ENCODE measurements at regions not wholly inside any gene's neighbourhood (a gene's known extent, or its start where the extent isn't known, plus 50 kb on each side); places are given as distances from the start of the nearest gene placed in this dataset.

DNA sequence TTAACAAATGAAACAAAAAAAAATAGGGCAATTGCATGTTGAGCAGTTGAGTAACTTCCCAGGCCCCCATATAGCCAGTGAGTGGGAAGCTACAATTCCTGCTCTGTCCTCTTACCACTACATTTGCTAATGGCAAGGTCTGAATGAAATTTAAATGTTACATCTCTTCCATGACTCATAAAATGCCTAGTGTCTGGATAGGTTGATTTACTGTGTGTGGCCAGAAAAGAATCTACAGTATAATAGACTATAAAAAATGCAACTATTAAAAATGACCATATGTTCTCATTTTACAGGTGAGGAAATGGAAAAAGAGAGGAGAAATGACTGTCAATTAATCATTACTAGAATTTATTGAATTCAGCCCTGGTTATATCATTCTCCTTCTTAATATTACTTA, 1199.3 kb downstream of the CDH11 start:
- Histone ChIP-seq H3K27ac (ENCODE audit: low read depth, low read length) (no peak overlapping the region), H3K4me1 (ENCODE audit: control insufficient read depth in 1 of 2, insufficient read depth in 2 of 2, low read length in 2 of 2) (no peaks in the 10 kb centered on the region), H3K36me3 (ENCODE audit: control insufficient read depth in 1 of 2, insufficient read depth in 2 of 2, low read length in 2 of 2) (no peaks in the 10 kb centered on the region), H3K9me3 (ENCODE audit: control insufficient read depth in 1 of 2, low read length in 2 of 2) (peaks cover 0 to 6% of the 10 kb centered on the region in 2 donors), H3K9ac (ENCODE audit: low read depth in 1 of 2, low read length in 2 of 2) (no peak overlapping the region), H3K4me3 (ENCODE audit: low read depth in 1 of 2, low read length in 2 of 2) (no peak overlapping the region), H3K27me3 (ENCODE audit: control insufficient read depth in 1 of 2, insufficient read depth in 2 of 2, low read length in 2 of 2) (no peaks in the 10 kb centered on the region)

DNA sequence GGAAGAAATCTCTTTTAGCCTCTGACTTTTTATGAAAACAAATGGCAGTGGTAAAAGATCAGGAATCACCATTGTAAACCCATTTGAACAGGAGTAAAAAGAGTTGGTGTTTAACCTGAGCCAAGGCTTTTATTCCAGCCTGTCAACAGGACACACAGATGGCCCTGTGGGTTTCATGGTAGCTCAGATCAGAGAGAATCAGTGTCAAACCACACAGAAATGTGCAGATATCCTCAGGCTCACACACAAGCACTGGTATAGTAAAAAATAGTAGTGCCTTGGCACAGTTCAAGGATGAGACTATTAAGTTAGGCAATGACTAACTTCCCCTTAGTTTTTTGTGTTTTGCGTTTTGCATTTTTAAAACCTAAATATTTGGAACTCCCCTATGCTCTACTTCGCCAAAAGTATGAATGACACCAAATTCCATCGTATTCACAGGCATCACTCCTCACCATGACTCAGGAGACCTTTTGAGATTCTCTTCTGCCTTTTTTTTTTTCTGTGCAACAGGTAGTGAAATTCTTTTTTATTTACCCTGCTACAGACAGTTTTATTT, 1200.0 kb downstream of the CDH11 start:
- H3K4me3 ChIP-seq (ENCODE audit: low read depth in 1 of 2, low read length in 2 of 2): no peak overlapping the region
- no peaks in the 10 kb centered on the region for H3K36me3 ChIP-seq (ENCODE audit: control insufficient read depth in 1 of 2, insufficient read depth in 2 of 2, low read length in 2 of 2)
- H3K9me3 ChIP-seq (ENCODE audit: control insufficient read depth in 1 of 2, low read length in 2 of 2): peaks cover 0 to 6% of the 10 kb centered on the region in 2 donors
- H3K9ac ChIP-seq (ENCODE audit: low read depth in 1 of 2, low read length in 2 of 2): no peak overlapping the region
- H3K27me3 ChIP-seq (ENCODE audit: control insufficient read depth in 1 of 2, insufficient read depth in 2 of 2, low read length in 2 of 2): no peaks in the 10 kb centered on the region
- no peak overlapping the region for H3K27ac ChIP-seq (ENCODE audit: low read depth, low read length)
- H3K4me1 ChIP-seq (ENCODE audit: control insufficient read depth in 1 of 2, insufficient read depth in 2 of 2, low read length in 2 of 2): no peaks in the 10 kb centered on the region

DNA sequence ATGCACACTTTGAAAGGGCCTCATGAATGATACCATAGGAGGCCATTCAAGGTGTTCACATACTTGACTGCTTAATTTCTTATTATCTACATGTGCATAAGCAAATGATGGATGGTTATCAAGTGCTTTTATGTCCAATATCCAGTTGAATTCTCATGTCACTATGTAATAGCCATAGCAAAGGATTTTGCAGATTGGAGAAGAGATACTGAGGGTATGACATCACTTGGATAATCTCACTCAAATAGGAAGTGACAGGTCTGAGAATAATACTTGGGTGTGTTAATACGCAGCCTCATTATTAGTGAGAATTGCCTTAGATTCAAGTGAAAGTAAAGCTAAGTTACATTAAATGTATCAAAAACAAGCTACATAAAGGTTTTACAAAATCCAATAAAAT, 1208.6 kb downstream of the CDH11 start:
- Histone ChIP-seq H3K9ac (ENCODE audit: low read depth in 1 of 2, low read length in 2 of 2) (no peak overlapping the region), H3K27ac (ENCODE audit: low read depth, low read length) (no peak overlapping the region), H3K27me3 (ENCODE audit: control insufficient read depth in 1 of 2, insufficient read depth in 2 of 2, low read length in 2 of 2) (no peaks in the 10 kb centered on the region), H3K9me3 (ENCODE audit: control insufficient read depth in 1 of 2, low read length in 2 of 2) (no peaks in the 10 kb centered on the region), H3K4me3 (ENCODE audit: low read depth in 1 of 2, low read length in 2 of 2) (no peak overlapping the region), H3K4me1 (ENCODE audit: control insufficient read depth in 1 of 2, insufficient read depth in 2 of 2, low read length in 2 of 2) (no peaks in the 10 kb centered on the region), H3K36me3 (ENCODE audit: control insufficient read depth in 1 of 2, insufficient read depth in 2 of 2, low read length in 2 of 2) (no peaks in the 10 kb centered on the region)

DNA sequence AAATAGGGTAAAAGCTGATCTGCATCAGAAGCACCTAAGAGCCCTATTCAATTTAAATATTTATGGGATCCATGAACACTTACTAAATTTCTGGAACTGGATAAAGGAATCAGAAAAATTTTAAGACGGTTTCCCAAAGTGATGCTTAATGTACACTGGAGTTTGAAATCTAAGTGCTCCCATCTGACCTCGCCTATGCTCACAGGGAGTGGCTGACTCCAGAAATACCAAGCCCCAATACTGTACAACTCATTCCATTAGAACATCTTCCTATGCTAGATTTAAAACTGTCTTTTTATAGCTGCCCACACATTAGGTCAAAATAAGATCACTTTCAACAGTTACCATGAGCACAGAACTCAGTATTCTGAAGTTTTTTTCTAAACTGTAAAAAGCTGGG, 1214.6 kb downstream of the CDH11 start:
- no peaks in the 10 kb centered on the region for H3K27me3 ChIP-seq (ENCODE audit: control insufficient read depth in 1 of 2, insufficient read depth in 2 of 2, low read length in 2 of 2)
- no peaks in the 10 kb centered on the region for H3K4me1 ChIP-seq (ENCODE audit: control insufficient read depth in 1 of 2, insufficient read depth in 2 of 2, low read length in 2 of 2)
- H3K36me3 ChIP-seq (ENCODE audit: control insufficient read depth in 1 of 2, insufficient read depth in 2 of 2, low read length in 2 of 2): no peaks in the 10 kb centered on the region
- H3K27ac ChIP-seq (ENCODE audit: low read depth, low read length): no peak overlapping the region
- no peak overlapping the region for H3K9ac ChIP-seq (ENCODE audit: low read depth in 1 of 2, low read length in 2 of 2)
- H3K9me3 ChIP-seq (ENCODE audit: control insufficient read depth in 1 of 2, low read length in 2 of 2): no peaks in the 10 kb centered on the region
- H3K4me3 ChIP-seq (ENCODE audit: low read depth in 1 of 2, low read length in 2 of 2): no peak overlapping the region

DNA sequence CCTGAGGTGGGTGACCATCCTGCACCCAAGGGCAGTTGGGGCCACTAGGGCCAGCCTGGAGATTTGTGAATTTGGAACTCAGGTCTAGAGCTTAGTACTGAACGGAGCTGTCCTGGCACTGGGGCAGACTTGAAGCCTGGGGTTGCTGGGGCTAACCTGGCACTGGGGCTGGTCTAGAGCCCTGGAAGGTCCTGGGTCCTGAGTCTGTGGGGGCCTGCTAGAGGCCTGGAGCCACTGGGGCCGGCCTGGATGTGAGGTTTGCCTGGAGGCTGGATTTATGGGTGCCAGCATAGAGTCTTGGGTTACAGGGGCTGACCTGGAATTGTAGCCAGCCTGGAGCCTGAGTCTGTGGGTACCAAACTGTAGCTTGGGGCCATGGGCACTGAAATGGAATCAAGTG, 1216.9 kb downstream of the CDH11 start:
- H3K4me1 ChIP-seq (ENCODE audit: control insufficient read depth in 1 of 2, insufficient read depth in 2 of 2, low read length in 2 of 2): no peaks in the 10 kb centered on the region
- no peak overlapping the region for H3K27ac ChIP-seq (ENCODE audit: low read depth, low read length)
- no peak overlapping the region for H3K4me3 ChIP-seq (ENCODE audit: low read depth in 1 of 2, low read length in 2 of 2)
- no peak overlapping the region for H3K9ac ChIP-seq (ENCODE audit: low read depth in 1 of 2, low read length in 2 of 2)
- no peaks in the 10 kb centered on the region for H3K27me3 ChIP-seq (ENCODE audit: control insufficient read depth in 1 of 2, insufficient read depth in 2 of 2, low read length in 2 of 2)
- H3K9me3 ChIP-seq (ENCODE audit: control insufficient read depth in 1 of 2, low read length in 2 of 2): no peaks in the 10 kb centered on the region
- no peaks in the 10 kb centered on the region for H3K36me3 ChIP-seq (ENCODE audit: control insufficient read depth in 1 of 2, insufficient read depth in 2 of 2, low read length in 2 of 2)

DNA sequence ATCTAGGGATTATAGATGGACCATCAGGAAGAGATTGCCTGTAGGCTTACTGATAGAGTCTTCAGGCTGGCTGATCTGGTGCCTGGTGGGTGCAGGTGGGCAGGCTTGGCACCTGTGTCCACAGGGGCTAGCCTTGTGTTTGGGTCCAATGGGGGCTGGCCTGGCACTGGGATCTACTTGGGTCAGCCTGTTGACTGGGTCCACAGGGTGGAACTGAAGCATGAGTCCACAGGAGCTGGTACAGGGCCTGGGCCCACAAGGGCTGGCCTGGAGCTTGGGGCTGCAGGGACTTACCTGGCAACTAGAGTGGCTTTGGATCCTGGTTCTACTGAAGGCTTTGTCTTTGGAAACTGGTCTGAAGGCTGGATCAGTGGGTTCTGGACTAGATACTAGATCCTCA, 1217.7 kb downstream of the CDH11 start:
- H3K4me3 ChIP-seq (ENCODE audit: low read depth in 1 of 2, low read length in 2 of 2): no peak overlapping the region
- H3K9ac ChIP-seq (ENCODE audit: low read depth in 1 of 2, low read length in 2 of 2): no peak overlapping the region
- H3K27ac ChIP-seq (ENCODE audit: low read depth, low read length): no peak overlapping the region
- no peaks in the 10 kb centered on the region for H3K27me3 ChIP-seq (ENCODE audit: control insufficient read depth in 1 of 2, insufficient read depth in 2 of 2, low read length in 2 of 2)
- no peaks in the 10 kb centered on the region for H3K36me3 ChIP-seq (ENCODE audit: control insufficient read depth in 1 of 2, insufficient read depth in 2 of 2, low read length in 2 of 2)
- H3K4me1 ChIP-seq (ENCODE audit: control insufficient read depth in 1 of 2, insufficient read depth in 2 of 2, low read length in 2 of 2): no peaks in the 10 kb centered on the region
- no peaks in the 10 kb centered on the region for H3K9me3 ChIP-seq (ENCODE audit: control insufficient read depth in 1 of 2, low read length in 2 of 2)

DNA sequence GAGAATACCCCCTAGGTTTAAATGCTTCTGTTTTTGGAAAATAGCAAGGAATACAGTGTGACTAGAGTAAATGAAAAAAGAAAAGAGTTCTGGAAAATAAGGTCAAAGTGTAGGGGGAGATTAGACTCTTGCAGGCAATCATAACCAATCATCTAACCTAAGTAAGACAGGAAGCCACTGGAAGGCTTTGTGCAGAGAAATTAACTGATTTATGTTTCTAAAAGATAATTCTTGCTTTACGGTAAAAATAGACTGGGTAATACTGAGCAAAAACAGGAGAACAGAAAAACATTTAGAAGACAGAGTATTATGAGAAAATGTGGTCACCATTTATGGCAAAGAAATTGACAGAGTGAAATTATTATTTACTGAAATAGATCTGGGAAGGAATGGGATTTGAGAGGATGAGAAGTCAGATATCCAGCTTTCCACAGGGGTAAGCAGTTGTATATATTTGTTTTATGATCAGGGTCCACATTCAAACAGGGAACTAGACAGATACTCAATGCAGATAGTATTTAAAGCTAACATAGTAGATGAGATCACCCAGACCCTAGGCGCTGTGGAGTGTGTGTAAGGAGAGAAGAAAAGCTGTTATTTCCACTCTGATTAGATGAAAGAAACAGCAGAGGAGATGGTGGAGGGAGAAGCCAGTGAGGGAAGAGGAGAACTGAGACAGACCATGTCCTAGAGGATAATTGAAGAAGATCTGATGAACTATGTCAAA, 1225.3 kb downstream of the CDH11 start:
- H3K27me3 ChIP-seq (ENCODE audit: control insufficient read depth in 1 of 2, insufficient read depth in 2 of 2, low read length in 2 of 2): no peaks in the 10 kb centered on the region
- no peaks in the 10 kb centered on the region for H3K9me3 ChIP-seq (ENCODE audit: control insufficient read depth in 1 of 2, low read length in 2 of 2)
- H3K4me3 ChIP-seq (ENCODE audit: low read depth in 1 of 2, low read length in 2 of 2): no peak overlapping the region
- H3K4me1 ChIP-seq (ENCODE audit: control insufficient read depth in 1 of 2, insufficient read depth in 2 of 2, low read length in 2 of 2): no peaks in the 10 kb centered on the region
- H3K27ac ChIP-seq (ENCODE audit: low read depth, low read length): no peak overlapping the region
- no peaks in the 10 kb centered on the region for H3K36me3 ChIP-seq (ENCODE audit: control insufficient read depth in 1 of 2, insufficient read depth in 2 of 2, low read length in 2 of 2)
- no peak overlapping the region for H3K9ac ChIP-seq (ENCODE audit: low read depth in 1 of 2, low read length in 2 of 2)

DNA sequence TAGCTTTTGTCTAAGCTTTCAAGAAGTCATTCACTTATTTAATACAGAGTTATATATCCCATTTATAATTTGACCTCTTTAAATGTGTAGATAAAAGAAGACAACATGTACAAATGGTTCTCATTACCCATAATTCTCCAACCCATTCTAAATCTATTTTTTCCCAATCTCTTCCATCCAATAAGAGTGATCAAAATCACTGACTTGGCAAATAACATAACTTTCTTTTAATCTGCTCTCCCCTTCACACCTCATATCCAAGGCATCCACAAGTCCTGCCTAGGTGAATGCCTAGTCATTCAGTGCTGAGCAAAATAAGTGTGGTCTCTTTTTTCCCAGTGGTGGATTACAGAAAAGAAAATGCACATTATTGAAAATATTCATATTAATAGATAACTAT, 1231.1 kb downstream of the CDH11 start:
- no peak overlapping the region for H3K9ac ChIP-seq (ENCODE audit: low read depth in 1 of 2, low read length in 2 of 2)
- H3K36me3 ChIP-seq (ENCODE audit: control insufficient read depth in 1 of 2, insufficient read depth in 2 of 2, low read length in 2 of 2): no peaks in the 10 kb centered on the region
- H3K4me1 ChIP-seq (ENCODE audit: control insufficient read depth in 1 of 2, insufficient read depth in 2 of 2, low read length in 2 of 2): no peaks in the 10 kb centered on the region
- H3K27me3 ChIP-seq (ENCODE audit: control insufficient read depth in 1 of 2, insufficient read depth in 2 of 2, low read length in 2 of 2): no peaks in the 10 kb centered on the region
- no peaks in the 10 kb centered on the region for H3K9me3 ChIP-seq (ENCODE audit: control insufficient read depth in 1 of 2, low read length in 2 of 2)
- no peak overlapping the region for H3K27ac ChIP-seq (ENCODE audit: low read depth, low read length)
- H3K4me3 ChIP-seq (ENCODE audit: low read depth in 1 of 2, low read length in 2 of 2): no peak overlapping the region

DNA sequence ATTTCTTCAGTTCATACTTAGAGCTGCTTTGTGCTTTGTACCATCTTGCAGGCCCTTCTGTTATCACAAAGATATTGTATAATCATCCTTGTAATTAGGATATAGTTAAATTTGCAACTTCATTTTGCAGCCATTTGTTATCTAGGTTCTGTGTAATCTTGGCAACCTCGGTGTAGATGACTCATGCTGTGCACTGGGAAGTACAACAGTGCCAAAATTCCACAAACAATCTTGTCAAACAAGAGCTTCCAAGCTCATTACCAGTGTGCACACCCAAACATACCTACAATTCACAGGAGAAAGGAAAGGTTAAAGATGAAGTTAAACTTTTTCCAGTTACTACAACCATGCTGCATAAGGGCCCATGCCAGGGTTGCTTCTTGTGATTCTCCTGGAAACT, 1231.8 kb downstream of the CDH11 start:
- no peak overlapping the region for H3K27ac ChIP-seq (ENCODE audit: low read depth, low read length)
- no peak overlapping the region for H3K4me3 ChIP-seq (ENCODE audit: low read depth in 1 of 2, low read length in 2 of 2)
- H3K9me3 ChIP-seq (ENCODE audit: control insufficient read depth in 1 of 2, low read length in 2 of 2): no peaks in the 10 kb centered on the region
- no peaks in the 10 kb centered on the region for H3K36me3 ChIP-seq (ENCODE audit: control insufficient read depth in 1 of 2, insufficient read depth in 2 of 2, low read length in 2 of 2)
- no peak overlapping the region for H3K9ac ChIP-seq (ENCODE audit: low read depth in 1 of 2, low read length in 2 of 2)
- no peaks in the 10 kb centered on the region for H3K4me1 ChIP-seq (ENCODE audit: control insufficient read depth in 1 of 2, insufficient read depth in 2 of 2, low read length in 2 of 2)
- no peaks in the 10 kb centered on the region for H3K27me3 ChIP-seq (ENCODE audit: control insufficient read depth in 1 of 2, insufficient read depth in 2 of 2, low read length in 2 of 2)

DNA sequence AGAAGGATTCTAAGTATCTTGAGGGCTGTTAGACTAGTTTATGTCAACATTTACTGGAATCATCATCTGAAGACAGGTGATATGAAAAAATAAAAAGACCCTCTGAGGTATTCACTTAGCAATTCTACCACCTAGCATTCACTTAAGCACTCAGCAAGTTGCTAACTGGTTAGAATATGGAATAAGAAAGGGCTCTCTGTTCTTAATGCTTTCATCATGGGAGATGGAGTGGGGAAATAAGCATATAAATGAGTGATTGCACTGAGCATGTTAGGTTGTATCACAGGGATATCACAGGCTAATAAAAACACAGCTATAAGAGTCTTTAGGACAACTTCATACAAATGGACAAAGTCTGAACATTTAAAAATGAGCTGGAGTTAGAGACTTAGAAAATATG, 1238.8 kb downstream of the CDH11 start:
- H3K4me1 ChIP-seq (ENCODE audit: control insufficient read depth in 1 of 2, insufficient read depth in 2 of 2, low read length in 2 of 2): no peaks in the 10 kb centered on the region
- H3K4me3 ChIP-seq (ENCODE audit: low read depth in 1 of 2, low read length in 2 of 2): no peak overlapping the region
- no peaks in the 10 kb centered on the region for H3K9me3 ChIP-seq (ENCODE audit: control insufficient read depth in 1 of 2, low read length in 2 of 2)
- H3K27me3 ChIP-seq (ENCODE audit: control insufficient read depth in 1 of 2, insufficient read depth in 2 of 2, low read length in 2 of 2): no peaks in the 10 kb centered on the region
- no peaks in the 10 kb centered on the region for H3K36me3 ChIP-seq (ENCODE audit: control insufficient read depth in 1 of 2, insufficient read depth in 2 of 2, low read length in 2 of 2)
- H3K9ac ChIP-seq (ENCODE audit: low read depth in 1 of 2, low read length in 2 of 2): no peak overlapping the region
- H3K27ac ChIP-seq (ENCODE audit: low read depth, low read length): no peak overlapping the region
